Kidney epithelial cell (primary cell): ENCODE measurements at regions not wholly inside any gene's neighbourhood (a gene's known extent, or its start where the extent isn't known, plus 50 kb on each side); places are given as distances from the start of the nearest gene placed in this dataset.
"Not testable (repeated sequence)": the region's sequence is repeated elsewhere in the genome, so short reads cannot be mapped to it uniquely, and the experiment has no call there.

ENCODE experiments used
- DNase-seq: peaks from one replicate; pipeline ENCODE4 v3.0.0-alpha.2; 2010; ENCODE audit warnings: low read depth
- H3K27me3 ChIP-seq: 2 replicates; pipeline ENCODE4 v1.6.0; 2011; ENCODE audit warnings: low read length; ENCODE audit not compliant: control insufficient read depth, insufficient read depth
- H3K36me3 ChIP-seq: 2 replicates; pipeline ENCODE4 v1.5.1; 2011; ENCODE audit warnings: low read length; ENCODE audit not compliant: control insufficient read depth, insufficient read depth
- H3K4me3 ChIP-seq: 2 replicates; pipeline ENCODE4 v1.5.1; 2011; ENCODE audit warnings: low read depth, mild to moderate bottlenecking, control low read depth, low read length
- TF ChIP-seq, protein P1 (sequence below): IDR thresholded peaks from 2 replicates; pipeline ENCODE4 v1.5.1; 2011; ENCODE audit warnings: mild to moderate bottlenecking, moderate library complexity, low read length, control low read depth, inconsistent platforms; ENCODE audit not compliant: insufficient read depth, poor library complexity, severe bottlenecking

DNA sequence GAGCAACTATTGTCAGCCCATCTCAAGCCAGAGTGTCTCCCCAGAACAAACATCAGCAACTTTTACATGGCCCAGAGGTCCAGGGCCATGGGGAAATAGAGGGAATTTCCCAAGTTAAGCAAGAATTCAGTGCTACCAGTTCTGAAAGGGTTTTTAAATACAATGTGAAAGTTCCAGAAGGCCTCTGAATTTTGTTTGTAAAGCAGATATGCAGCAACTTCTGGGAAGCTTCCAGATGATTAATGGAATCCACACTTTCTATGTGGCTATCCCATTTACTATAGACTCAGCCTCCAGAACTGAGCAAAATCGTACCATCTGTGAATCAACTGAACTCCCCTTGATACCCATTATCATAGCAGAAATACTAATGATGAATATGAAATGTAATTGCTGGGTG lies 93.8 kb downstream of the FEM1C start:
- no peak for DNase-seq
- Histone ChIP-seq H3K4me3 (no peak overlapping the region), H3K36me3 (no peaks in the 10 kb centered on the region), H3K27me3 (no peaks in the 10 kb centered on the region)
- TF ChIP-seq, protein P1, sequence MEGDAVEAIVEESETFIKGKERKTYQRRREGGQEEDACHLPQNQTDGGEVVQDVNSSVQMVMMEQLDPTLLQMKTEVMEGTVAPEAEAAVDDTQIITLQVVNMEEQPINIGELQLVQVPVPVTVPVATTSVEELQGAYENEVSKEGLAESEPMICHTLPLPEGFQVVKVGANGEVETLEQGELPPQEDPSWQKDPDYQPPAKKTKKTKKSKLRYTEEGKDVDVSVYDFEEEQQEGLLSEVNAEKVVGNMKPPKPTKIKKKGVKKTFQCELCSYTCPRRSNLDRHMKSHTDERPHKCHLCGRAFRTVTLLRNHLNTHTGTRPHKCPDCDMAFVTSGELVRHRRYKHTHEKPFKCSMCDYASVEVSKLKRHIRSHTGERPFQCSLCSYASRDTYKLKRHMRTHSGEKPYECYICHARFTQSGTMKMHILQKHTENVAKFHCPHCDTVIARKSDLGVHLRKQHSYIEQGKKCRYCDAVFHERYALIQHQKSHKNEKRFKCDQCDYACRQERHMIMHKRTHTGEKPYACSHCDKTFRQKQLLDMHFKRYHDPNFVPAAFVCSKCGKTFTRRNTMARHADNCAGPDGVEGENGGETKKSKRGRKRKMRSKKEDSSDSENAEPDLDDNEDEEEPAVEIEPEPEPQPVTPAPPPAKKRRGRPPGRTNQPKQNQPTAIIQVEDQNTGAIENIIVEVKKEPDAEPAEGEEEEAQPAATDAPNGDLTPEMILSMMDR, result no peak

DNA sequence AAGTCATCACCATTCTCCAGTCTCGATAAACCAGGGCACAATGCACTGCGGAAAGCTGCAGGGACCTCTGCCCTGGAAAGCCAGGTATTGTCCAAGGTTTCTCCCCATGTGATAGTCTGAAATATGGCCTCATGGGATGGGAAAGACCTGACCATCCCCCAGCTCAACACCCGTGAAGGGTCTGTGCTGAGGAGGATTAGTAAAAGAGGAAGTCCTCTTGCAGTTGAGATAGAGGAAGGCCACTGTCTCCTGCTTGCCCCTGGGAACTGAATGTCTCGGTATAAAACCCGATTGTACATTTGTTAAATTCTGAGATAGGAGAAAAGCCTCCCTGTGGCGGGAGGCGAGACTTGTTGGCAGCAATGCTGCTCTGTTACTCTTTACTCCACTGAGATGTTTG lies 95.9 kb downstream of the FEM1C start:
- H3K27me3 ChIP-seq, H3K4me3 ChIP-seq, DNase-seq, H3K36me3 ChIP-seq: not testable (repeated sequence)

DNA sequence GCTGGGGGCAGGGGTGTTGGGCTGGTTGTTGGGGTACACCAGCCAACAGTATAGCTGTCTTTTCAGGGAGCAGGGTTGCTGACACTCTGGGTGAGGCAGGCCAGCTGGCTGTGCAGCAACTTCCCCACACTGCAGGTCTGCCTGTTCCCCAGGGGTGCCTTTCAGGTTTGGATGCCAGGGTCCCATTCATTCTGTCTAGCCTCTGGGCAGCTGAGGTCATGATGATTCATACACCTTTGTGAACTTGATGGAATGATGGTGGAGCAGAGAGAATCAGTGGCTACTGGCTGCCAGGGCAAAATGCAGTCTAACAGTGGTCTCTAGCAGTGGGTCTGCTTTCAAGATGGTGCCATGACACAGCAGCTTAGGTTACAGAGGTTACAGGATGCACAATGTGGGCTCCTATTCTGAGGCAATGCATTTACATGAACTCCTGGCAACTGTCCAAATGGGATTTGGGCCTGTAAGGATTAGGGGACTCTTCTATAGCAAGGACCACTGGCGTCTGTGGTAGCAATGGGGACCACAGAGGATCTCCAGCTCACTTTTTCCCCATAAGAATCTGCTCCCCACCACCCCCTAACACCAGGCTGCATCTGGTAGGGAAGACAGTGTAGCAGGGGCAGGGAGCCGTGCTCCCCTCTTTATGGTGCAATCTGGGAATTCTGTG lies 103.7 kb downstream of the FEM1C start:
- DNase-seq, result no peak
- no peaks in the 10 kb centered on the region for H3K36me3 ChIP-seq
- no peaks in the 10 kb centered on the region for H3K27me3 ChIP-seq
- H3K4me3 ChIP-seq, result no peak overlapping the region
- TF ChIP-seq, protein P1, result no peak

DNA sequence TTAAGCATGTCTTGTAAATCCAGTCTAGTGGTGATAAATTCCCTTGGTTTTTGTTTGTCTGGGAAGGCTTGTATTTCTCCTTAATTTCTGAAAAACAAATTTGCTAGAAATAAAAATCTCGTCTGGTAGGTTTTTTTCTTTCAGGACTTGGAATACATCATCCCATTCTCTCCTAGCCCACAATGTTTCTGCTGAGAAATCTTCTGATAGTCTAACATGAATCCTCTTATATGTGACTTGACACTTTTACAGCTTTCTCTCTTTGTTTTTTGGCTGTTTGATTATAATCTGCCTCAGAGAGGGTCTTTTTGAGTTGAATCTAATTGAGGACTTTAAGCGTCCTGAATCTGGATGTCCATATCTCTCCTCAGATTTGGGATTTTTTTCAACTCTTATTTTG lies 104.9 kb downstream of the FEM1C start:
- no peak for DNase-seq
- Histone ChIP-seq H3K27me3 (no peaks in the 10 kb centered on the region), H3K36me3 (no peaks in the 10 kb centered on the region)

DNA sequence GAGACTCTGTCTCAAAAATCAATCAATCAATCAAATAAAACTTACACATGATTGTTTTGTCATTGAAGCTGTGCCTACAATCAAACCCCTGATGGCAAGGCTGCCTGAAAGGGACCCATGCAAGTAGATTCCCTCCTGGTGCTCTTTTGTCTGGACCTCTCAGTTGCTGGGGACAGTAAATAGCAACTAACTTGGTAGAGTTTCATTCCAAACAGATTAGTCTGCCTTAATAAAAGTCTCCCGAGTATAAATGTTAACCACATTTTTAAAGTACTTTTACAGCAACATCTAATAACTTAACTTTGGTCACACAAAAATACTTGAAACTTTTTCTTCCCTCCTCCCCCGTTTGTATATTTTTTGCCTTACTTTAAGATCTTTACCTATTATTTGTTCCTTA lies 105.5 kb downstream of the FEM1C start:
- TF ChIP-seq, protein P1, result no peak
- Histone ChIP-seq H3K4me3 (no peak overlapping the region), H3K36me3 (no peaks in the 10 kb centered on the region), H3K27me3 (no peaks in the 10 kb centered on the region)
- DNase-seq, result no peak

More for the DNA sequence above, 104.9 kb downstream of the FEM1C start:
- H3K4me3 ChIP-seq, result no peak overlapping the region
- TF ChIP-seq, protein P1, result no peak

DNA sequence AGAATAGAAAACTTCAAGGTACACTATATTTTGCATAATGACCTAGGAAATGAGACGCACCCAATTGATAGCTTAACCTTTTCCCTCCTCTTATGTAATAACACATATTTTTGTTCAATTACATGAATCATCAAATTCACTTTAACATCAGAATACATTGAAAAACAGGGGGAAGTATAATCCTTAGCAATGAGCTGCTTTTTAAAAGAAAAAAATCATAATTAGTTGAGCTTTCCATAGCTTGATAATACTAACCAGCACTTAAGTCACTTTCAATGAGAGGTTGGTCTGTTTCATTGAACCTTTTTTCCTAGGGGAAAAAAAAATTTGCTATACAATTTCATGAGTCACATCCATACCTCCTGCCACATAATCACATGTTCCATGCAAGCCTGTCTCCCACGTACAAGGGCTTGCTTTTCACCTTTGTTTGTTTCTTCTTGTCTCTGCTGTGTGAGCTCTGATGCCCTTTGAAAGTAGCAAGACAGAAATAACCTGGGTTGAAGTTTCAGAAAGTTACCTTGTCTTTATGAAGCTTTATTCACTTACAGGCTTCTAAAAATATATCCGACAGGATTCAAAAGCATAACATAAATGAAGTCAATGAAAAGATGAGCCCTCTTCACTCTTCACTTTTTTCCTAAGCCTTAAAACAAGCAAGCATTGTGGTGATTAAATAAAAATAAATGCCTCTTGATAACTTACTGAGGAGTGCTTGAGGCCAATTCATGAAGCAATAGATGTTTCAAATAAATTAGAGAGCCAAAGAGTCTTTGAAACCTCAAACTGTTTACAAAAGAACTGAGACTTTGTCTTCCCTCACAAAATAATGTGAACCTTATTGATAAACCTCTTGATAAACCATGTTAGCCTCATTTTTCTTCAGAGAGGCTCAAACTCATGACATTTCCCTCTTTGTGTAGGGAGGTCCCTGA lies 108.5 kb downstream of the FEM1C start:
- Histone ChIP-seq H3K36me3 (no peaks in the 10 kb centered on the region), H3K4me3 (no peak overlapping the region), H3K27me3 (no peaks in the 10 kb centered on the region)
- TF ChIP-seq, protein P1, result no peak
- no peak for DNase-seq
